PC-3 (cell line): ENCODE measurements at regions not wholly inside any gene's neighbourhood (a gene's known extent, or its start where the extent isn't known, plus 50 kb on each side); places are given as distances from the start of the nearest gene placed in this dataset.

Experiments used
- ATAC-seq: fragments of 200-7000 bp; cut with Tn5 transposase; 2 replicates; pipeline ENCODE4 v1.9.1; 2020; ENCODE audit warnings: mild to moderate bottlenecking, moderate library complexity
- BruUV-seq: library from RNA; stranded (reverse); fragments of 400-500 nt; replicated peaks from 2 replicates; lab custom pipeline; 2021; lab: Mats Ljungman, UMichigan
- CTCF ChIA-PET: fragments of 300-600 bp; sonication (Branson Sonifier 250); formaldehyde crosslinking; loops from one replicate; lab custom pipeline; 2022; ENCODE audit warnings: antibody characterized with exemption; lab: Charles Lee
- POLR2A ChIA-PET: fragments of 300-600 bp; sonication (Branson Sonifier 250); formaldehyde crosslinking; loops from one replicate; lab custom pipeline; 2022; ENCODE audit warnings: antibody characterized with exemption; ENCODE audit not compliant: unreplicated experiment; lab: Charles Lee
- DNase-seq: peaks from one replicate; pipeline ENCODE4 v3.0.0-alpha.2; 2015
- H2AFZ ChIP-seq: fragments of 300-600 bp; sonication (generic); 2 replicates; pipeline ENCODE4 v1.6.0; 2016; ENCODE audit warnings: antibody characterized with exemption, low read length
- H3F3A ChIP-seq: fragments of 300-600 bp; sonication (generic); one replicate; pipeline ENCODE4 v1.6.0; 2017; ENCODE audit warnings: antibody characterized with exemption, low read length, control low read depth, mild to moderate bottlenecking; ENCODE audit not compliant: unreplicated experiment
- H3K27ac ChIP-seq: fragments of 300-600 bp; sonication (generic); 2 replicates; pipeline ENCODE4 v1.5.1; 2016; ENCODE audit warnings: mild to moderate bottlenecking, low read length
- H3K27me3 ChIP-seq: fragments of 300-600 bp; sonication (generic); 2 replicates; pipeline ENCODE4 v1.6.1; 2016; ENCODE audit warnings: low read length, mixed read lengths
- H3K36me3 ChIP-seq: fragments of 300-600 bp; sonication (generic); 2 replicates; pipeline ENCODE4 v1.6.1; 2016; ENCODE audit warnings: low read depth, mixed run types, low read length, mixed read lengths
- H3K4me1 ChIP-seq: fragments of 300-600 bp; sonication (generic); 2 replicates; pipeline ENCODE4 v1.5.1; 2016; ENCODE audit warnings: low read length; ENCODE audit not compliant: insufficient read depth
- H3K4me2 ChIP-seq: fragments of 300-600 bp; sonication (generic); 2 replicates; pipeline ENCODE4 v1.6.0; 2016; ENCODE audit warnings: low read length
- H3K4me3 ChIP-seq: fragments of 300-600 bp; sonication (generic); 2 replicates; pipeline ENCODE4 v1.5.1; 2016; ENCODE audit warnings: mild to moderate bottlenecking, low read length, mixed read lengths
- H3K79me2 ChIP-seq: fragments of 300-600 bp; sonication (generic); 2 replicates; pipeline ENCODE4 v1.6.1; 2017; ENCODE audit warnings: low read length, mixed read lengths
- H3K9ac ChIP-seq: fragments of 300-600 bp; sonication (generic); 2 replicates; pipeline ENCODE4 v1.6.0; 2016; ENCODE audit warnings: mild to moderate bottlenecking, low read length
- H3K9me2 ChIP-seq: fragments of 300-600 bp; sonication (generic); replicated peaks from 2 replicates; pipeline ENCODE4 v1.6.1; 2016; ENCODE audit warnings: mixed run types, low read length, mixed read lengths
- H3K9me3 ChIP-seq: fragments of 300-600 bp; sonication (generic); 2 replicates; pipeline ENCODE4 v1.6.1; 2016; ENCODE audit warnings: low read length, mixed read lengths
- H4K20me1 ChIP-seq: fragments of 300-600 bp; sonication (generic); 2 replicates; pipeline ENCODE4 v1.6.1; 2016; ENCODE audit warnings: low read length, mixed read lengths
- CTCF ChIP-seq: fragments of 300-600 bp; sonication (generic); conservative IDR thresholded peaks from 2 replicates; pipeline ENCODE4 v1.5.1; 2017; ENCODE audit warnings: antibody characterized with exemption, low read depth, mild to moderate bottlenecking, low read length
- EZH2 ChIP-seq: fragments of 300-600 bp; sonication (generic); IDR thresholded peaks from one replicate; pipeline ENCODE4 v1.6.1; 2017; ENCODE audit warnings: antibody characterized with exemption, mild to moderate bottlenecking, low read length; ENCODE audit not compliant: unreplicated experiment
- EZH2phosphoT487 ChIP-seq: fragments of 300-600 bp; sonication (generic); IDR thresholded peaks from 2 replicates; pipeline ENCODE4 v1.6.1; 2018; ENCODE audit warnings: mild to moderate bottlenecking, antibody characterized with exemption, low read length, borderline replicate concordance
- intact Hi-C: fragments of 100-400 bp; cut with micrococcal nuclease; formaldehyde crosslinking; loops from 2 replicates; pipeline ENCODE4 v1.9.0; 2023

- Histone ChIP-seq H3K9ac (peak overlapping the region; percentile 34; the same call in 1 of the 2 replicates), H3K9me2 (no peaks in the 10 kb centered on the region), H3F3A (no peaks in the 10 kb centered on the region), H4K20me1 (no peaks in the 10 kb centered on the region), H3K36me3 (peaks cover 33% of the 10 kb centered on the region), H3K79me2 (peaks cover 96% of the 10 kb centered on the region), H2AFZ (no peak overlapping the region), H3K9me3 (no peaks in the 10 kb centered on the region), H3K4me2 (peak overlapping the region; percentile 59), H3K27me3 (no peaks in the 10 kb centered on the region), H3K4me1 (peaks cover 53% of the 10 kb centered on the region), H3K4me3 (no peak overlapping the region), H3K27ac (peak overlapping the region; percentile 81)
- ChIA-PET CTCF (no interaction called here), POLR2A (no interaction called here)
- peak; percentile 21; the same call in 1 of the 2 replicates for ATAC-seq
- intact Hi-C loops = loop anchor here (5.0 to 10.0 kb wide), 2 partner anchors 204 to 323 kb away; no protein-coding TSS in a partner anchor
- no TSS peak for BruUV-seq
- DNase-seq = peak; percentile 55
- TF ChIP-seq CTCF (no peak), EZH2phosphoT487 (no peak), EZH2 (no peak)
These were observed 639.8 kb upstream of the DIPK2B start for GRCh38 chrX:45840411-45840950.

GRCh38 chrX:45830343-45830742 is 629.7 kb upstream of the DIPK2B start:
- H4K20me1 ChIP-seq = peaks cover 3% of the 10 kb centered on the region; the same call in 1 of the 2 replicates
- POLR2A ChIA-PET = no interaction called here
- peaks cover 3% of the 10 kb centered on the region for H3K4me1 ChIP-seq
- no peak overlapping the region for H3K27ac ChIP-seq
- no peak overlapping the region for H3K4me2 ChIP-seq
- no peaks in the 10 kb centered on the region for H3K27me3 ChIP-seq
- ATAC-seq (no peak), DNase-seq (no peak)
- CTCF ChIA-PET = interaction anchor here (0.6 kb wide), 1 partner anchor 508 kb away, joined by 4 read pairs; no protein-coding TSS in a partner anchor
- no peak overlapping the region for H3K9ac ChIP-seq
- H3K79me2 ChIP-seq = peaks cover 95% of the 10 kb centered on the region
- H3K9me2 ChIP-seq = no peaks in the 10 kb centered on the region
- TF ChIP-seq CTCF (no peak), EZH2 (no peak), EZH2phosphoT487 (no peak)
- H2AFZ ChIP-seq = no peak overlapping the region
- peaks cover 14% of the 10 kb centered on the region for H3F3A ChIP-seq
- intact Hi-C loops = no loop called here
- BruUV-seq = no TSS peak
- no peaks in the 10 kb centered on the region for H3K9me3 ChIP-seq
- H3K4me3 ChIP-seq = no peak overlapping the region
- peaks cover 59% of the 10 kb centered on the region for H3K36me3 ChIP-seq

- ChIA-PET POLR2A (no interaction called here), CTCF (interaction anchor here (0.5 to 2.3 kb wide), 8 partner anchors 23 to 551 kb away, joined by 3 to 16 read pairs (median 3); no protein-coding TSS in a partner anchor)
These were observed 623.8 kb upstream of the DIPK2B start for GRCh38 chrX:45824471-45824870.

More at GRCh38 chrX:45824471-45824870, 623.8 kb upstream of the DIPK2B start:
- Histone ChIP-seq H3K27ac (peak overlapping the region; percentile 71), H3K9me2 (no peaks in the 10 kb centered on the region), H3K36me3 (peaks cover 45% of the 10 kb centered on the region), H3F3A (peaks cover 29% of the 10 kb centered on the region), H3K4me2 (peak overlapping the region; percentile 44), H3K27me3 (no peaks in the 10 kb centered on the region), H3K4me3 (no peak overlapping the region), H3K4me1 (peaks cover 33% of the 10 kb centered on the region), H3K79me2 (peaks cover 86% of the 10 kb centered on the region), H3K9me3 (no peaks in the 10 kb centered on the region), H4K20me1 (no peaks in the 10 kb centered on the region), H2AFZ (no peak overlapping the region), H3K9ac (no peak overlapping the region)
- BruUV-seq = no TSS peak
- DNase-seq = peak; percentile 96
- no peak for TF ChIP-seq EZH2
- peak; percentile 91 for TF ChIP-seq CTCF
- no peak for TF ChIP-seq EZH2phosphoT487
- intact Hi-C loops = loop anchor here (1.0 to 2.0 kb wide), 4 partner anchors 21 to 552 kb away; no protein-coding TSS in a partner anchor
- peak; percentile 96 for ATAC-seq
